Hematopoietic multipotent progenitor cell treated with erythropoietin and hydrocortisone succinate and interleukin-3 and kit ligand, for 4 days (in vitro differentiated cells): ENCODE measurements at regions not wholly inside any gene's neighbourhood (a gene's known extent, or its start where the extent isn't known, plus 50 kb on each side); places are given as distances from the start of the nearest gene placed in this dataset.
"Not testable (repeated sequence)": the region's sequence is repeated elsewhere in the genome, so short reads cannot be mapped to it uniquely, and the experiment has no call there.

Experiments used
- DNase-seq: peaks from one replicate; pipeline ENCODE4 v3.0.0-alpha.2; 2015

DNA sequence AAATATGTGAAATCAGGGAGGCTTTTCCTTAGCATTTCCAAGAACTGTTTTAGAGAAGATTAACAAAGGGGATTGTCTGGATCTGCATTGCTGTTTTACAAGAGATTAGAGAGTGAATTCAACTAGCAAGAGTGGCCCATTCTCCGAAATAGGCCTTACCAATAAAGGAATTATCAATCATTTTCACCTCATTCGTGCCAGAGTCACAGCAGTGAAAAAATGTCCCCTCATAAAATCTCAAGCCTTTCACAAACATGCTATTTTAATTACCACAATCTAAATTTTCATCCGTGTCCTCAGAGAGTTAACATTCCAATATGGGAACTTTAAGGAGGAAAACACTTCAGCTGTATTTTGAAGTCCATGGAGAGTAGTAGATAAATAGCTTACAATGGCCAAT, 979.6 kb downstream of the RPA4 start:
- DNase-seq, result no peak

GRCh38 chrX:97867266-97867665, 983.6 kb downstream of the RPA4 start:
- DNase-seq, result peak; percentile 65

DNA sequence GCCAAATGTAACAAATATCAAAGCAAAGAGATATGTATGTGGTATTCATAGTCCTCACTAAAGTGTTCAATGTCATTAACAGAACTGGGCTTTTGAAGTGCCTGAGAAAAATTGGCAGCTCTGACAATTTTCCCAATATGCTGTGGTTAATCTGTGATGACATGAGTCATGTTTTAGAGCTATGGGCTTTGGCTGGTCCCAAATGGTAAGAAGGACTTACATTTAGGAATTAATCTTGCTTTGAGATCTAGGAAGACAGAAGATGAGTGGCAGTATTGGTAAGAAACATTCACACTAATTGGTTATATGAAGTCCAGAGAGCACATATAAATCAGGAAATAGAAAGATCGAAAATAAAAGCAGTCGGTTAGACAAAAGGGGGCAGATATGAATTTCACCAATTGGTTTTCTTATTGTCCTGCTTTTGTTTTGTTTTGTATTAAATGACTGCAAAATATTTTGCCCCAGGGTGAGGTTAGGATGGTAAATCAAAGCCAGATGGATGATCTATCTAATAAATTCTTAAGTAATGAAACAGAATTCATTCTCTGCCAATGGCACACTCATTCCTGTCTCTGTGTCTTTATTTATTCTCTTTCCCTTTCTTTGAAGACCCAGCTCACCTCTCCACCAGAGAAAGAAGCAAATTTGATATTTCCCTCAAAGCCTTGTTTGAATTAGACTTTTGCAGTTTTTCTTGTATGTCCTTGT, 993.1 kb downstream of the RPA4 start:
- no peak for DNase-seq

GRCh38 chrX:97882306-97882705, 998.6 kb downstream of the RPA4 start:
- DNase-seq, result no peak

DNA sequence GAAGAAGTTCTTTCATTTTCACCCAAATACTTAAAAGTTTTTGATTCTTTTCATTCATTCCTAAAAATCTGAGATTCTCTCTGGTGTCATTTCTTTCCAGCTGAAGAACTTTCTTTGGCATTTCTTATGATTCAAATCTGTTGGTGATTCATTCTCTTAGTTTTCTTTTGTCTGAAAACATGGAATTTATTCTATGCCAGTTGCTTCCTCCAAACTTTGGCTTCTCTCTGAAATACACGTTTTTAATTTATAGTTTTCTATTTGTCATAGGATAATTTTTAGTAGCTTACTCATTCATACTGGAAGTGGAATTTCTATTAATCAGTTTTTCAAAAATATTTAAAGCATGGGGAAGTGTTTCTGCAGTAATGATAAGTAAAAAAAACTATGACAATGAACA, 1012.0 kb downstream of the RPA4 start:
- DNase-seq, result no peak

GRCh38 chrX:97897998-97898397, 1014.3 kb downstream of the RPA4 start:
- DNase-seq, result no peak

GRCh38 chrX:97898798-97899197, 1015.1 kb downstream of the RPA4 start:
- DNase-seq, result no peak

DNA sequence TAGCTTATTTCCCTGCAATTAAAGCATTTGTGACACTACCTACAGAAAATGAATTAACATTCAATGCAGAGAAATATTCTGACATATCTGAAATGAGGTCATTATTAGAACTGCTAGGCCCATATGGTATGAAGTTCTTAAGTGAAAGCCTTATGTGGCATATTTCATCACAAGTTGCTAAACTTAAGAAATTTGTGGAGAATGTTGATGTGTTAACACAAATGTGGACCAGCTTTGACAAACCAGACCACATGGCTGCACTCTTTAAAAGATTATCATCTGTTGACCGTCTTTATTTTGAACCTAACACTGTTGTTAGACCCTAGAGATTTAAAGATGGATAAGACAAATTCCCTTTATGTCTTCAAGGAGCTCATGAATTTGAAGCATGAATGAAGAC, 1024.1 kb downstream of the RPA4 start:
- DNase-seq, result peak; percentile 6

GRCh38 chrX:97909245-97909644, 1025.5 kb downstream of the RPA4 start:
- peak; percentile 54 for DNase-seq

- DNase-seq, result not testable (repeated sequence)
Measured at GRCh38 chrX:97915390-97915789, 1031.7 kb downstream of the RPA4 start.

DNA sequence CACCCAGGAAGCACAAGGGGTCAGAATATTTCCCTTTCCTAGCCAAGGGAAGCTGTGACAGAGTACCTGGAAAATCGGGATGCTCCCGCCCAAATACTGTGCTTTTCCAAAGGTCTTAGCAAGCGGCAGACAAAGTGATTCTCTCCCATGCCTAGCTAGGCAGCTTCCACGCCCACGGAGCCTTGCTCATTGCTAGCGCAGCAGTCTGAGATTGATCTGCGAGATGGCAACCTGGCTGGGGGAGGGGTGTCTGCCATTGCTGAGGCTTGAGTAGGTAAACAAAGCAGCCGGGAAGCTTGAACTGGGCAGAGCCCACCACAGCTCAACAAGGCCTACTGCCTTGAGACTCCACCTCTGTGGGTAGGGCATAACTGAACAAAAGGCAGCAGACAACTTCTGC, 1037.5 kb downstream of the RPA4 start:
- DNase-seq, result not testable (repeated sequence)

- no peak for DNase-seq
Measured at GRCh38 chrX:97931586-97931985, 1047.9 kb downstream of the RPA4 start.

GRCh38 chrX:97936296-97936695, 1052.6 kb downstream of the RPA4 start:
- no peak for DNase-seq

- DNase-seq, result no peak
Measured at GRCh38 chrX:97938706-97939105, 1055.0 kb downstream of the RPA4 start.

GRCh38 chrX:97968376-97969163, 1084.9 kb downstream of the RPA4 start:
- no peak for DNase-seq

DNA sequence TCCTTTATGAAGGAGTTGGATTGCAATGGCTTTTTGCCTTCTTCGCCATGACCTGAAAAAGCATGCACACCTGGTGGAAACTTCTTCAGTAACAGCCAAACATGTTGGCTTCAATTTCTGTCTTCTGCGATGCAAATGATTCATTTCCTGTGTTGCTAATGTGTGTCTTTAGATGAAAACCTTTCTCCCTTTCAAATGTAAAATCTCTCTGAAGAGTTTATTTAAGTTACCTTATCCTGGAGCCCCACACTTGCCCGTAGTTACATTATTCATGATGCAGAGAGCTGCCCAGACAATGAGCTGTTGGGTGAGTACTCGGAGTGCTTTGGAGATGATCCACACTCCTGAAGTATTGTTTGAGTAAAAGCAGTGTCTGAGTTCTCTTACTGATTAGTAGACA, 1100.9 kb downstream of the RPA4 start:
- no peak for DNase-seq

DNA sequence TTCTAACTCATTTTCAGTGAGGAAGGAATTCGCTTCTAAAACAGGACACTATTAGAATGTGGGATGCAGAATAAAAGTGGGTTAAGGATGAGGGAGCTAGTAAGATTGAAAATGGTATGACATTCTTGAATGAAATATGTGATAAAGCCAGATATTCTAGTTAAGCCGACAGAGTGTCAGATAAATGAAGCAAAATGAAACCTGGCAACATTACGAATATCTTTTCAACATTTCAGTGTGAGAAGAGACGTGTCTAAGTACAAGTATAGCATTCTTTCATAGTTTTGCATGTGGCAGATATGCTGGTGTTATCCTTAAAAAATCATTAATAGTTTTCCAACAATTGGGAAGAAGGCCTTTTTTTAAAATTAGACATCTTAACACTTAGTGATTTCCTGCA, 1101.4 kb downstream of the RPA4 start:
- DNase-seq, result no peak

DNA sequence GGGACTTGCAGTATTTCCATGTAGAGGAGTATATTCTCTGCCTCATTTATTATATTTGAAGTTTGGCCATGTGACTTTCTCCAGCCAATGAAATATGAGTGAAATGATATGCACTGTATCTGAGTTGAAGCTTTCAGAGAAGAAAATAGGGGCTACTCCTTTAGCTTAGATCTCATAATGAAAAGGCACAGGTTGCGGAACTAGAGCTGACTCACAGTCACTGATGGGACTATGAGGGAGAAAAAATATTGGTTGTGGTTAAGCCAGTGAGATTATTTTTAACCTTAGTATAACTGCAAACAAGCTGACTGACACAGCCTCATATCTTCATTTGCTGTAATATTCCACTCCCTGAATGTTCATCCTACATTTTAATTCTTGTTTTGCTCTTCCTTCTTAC, 1104.3 kb downstream of the RPA4 start:
- no peak for DNase-seq

GRCh38 chrX:97995834-97996233, 1112.1 kb downstream of the RPA4 start:
- no peak for DNase-seq

DNA sequence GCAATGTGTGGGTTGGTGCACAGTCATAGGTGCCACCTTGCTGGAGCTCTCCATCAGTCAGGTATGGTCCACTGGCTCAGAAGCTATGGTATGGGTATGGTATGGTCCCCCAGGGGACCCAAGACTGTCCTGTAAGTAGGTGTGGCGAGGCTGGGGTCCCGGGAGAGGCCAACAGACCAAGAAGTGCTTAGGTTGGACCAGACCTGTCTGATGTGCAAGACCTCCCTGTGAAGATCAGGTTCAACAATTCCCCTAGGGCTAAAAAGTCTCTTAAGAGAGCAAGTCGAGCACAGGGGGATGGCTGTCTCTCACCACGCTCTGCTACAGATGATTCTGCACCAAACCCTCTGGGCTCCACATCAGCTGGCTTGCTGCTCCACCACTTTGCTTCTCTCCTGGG, 1145.0 kb downstream of the RPA4 start:
- no peak for DNase-seq

- DNase-seq, result no peak
Measured at GRCh38 chrX:98029861-98030260, 1146.2 kb downstream of the RPA4 start.

- no peak for DNase-seq
Measured at GRCh38 chrX:98057176-98057575, 1173.5 kb downstream of the RPA4 start.

DNA sequence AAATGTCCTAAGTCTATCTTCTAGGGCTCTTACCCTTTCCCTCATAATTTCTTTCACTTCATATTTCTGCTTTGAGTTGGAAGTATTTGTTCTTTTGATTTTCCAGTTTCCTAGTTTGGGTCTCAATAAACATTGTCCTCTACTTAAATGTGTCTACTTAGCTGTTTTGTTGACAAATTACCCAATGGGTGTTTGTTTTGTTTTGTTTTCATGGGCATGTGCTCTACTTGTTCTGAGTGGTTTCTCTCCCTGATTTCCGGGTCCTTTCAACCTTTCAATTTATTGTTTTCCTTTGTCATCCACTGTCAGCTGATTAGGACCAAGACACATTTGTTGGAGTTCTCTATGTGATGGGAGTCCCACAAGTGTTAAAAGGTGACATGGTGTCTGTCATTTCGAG, 1181.4 kb downstream of the RPA4 start:
- DNase-seq, result no peak

- no peak for DNase-seq
Measured at GRCh38 chrX:98067611-98068010, 1183.9 kb downstream of the RPA4 start.
